ENCODE measurements at regions not wholly inside any gene's neighbourhood (a gene's known extent, or its start where the extent isn't known, plus 50 kb on each side); places are given as distances from the start of the nearest gene placed in this dataset.

- H3K4me3 ChIP-seq = no peak overlapping the region
- FAIRE-seq = no peak
- no peak for DNase-seq (ENCODE audit: low read depth in 1 of 2, low spot score in 1 of 2)
- WGBS (ENCODE audit: missing lambda C conversion rate) = 24% methylated on average over 2 of the region's 2 CpGs
- H3K4me2 ChIP-seq = no peak overlapping the region
- ChIA-PET POLR2A (no interaction called here), CTCF (no interaction called here)
- no peak for ATAC-seq
- no peaks in the 10 kb centered on the region for H3K4me1 ChIP-seq
- H3K27ac ChIP-seq = no peak overlapping the region
- TF ChIP-seq CTCF (IDR thresholded peaks at IDR 0.05) (no peak), HOXB13 (CRISPR knock-in tag; IDR thresholded peaks at IDR 0.05; ENCODE audit: low read depth) (no peak), ZNF302 (CRISPR knock-in tag; IDR thresholded peaks at IDR 0.05) (no peak), NR3C1 (IDR thresholded peaks at IDR 0.05) (no peak), HEYL (CRISPR knock-in tag; IDR thresholded peaks at IDR 0.05) (no peak), HOXA7 (CRISPR knock-in tag; IDR thresholded peaks at IDR 0.05) (no peak), MAFK (IDR thresholded peaks at IDR 0.05; ENCODE audit: partially characterized antibody) (no peak), POLR2A (IDR thresholded peaks at IDR 0.05; ENCODE audit: low read length) (no peak), PBX3 (IDR thresholded peaks at IDR 0.05) (no peak), JUN (IDR thresholded peaks at IDR 0.05) (no peak), BCL3 (IDR thresholded peaks at IDR 0.05) (no peak), KDM5A (IDR thresholded peaks at IDR 0.05) (no peak), CBX8 (IDR thresholded peaks at IDR 0.05) (no peak), RCOR1 (IDR thresholded peaks at IDR 0.05; ENCODE audit: low read depth, low read length) (no peak), FOXS1 (CRISPR knock-in tag; IDR thresholded peaks at IDR 0.05) (no peak), CHD4 (IDR thresholded peaks at IDR 0.05; ENCODE audit: borderline replicate concordance) (no peak), HOXB5 (CRISPR knock-in tag; IDR thresholded peaks at IDR 0.05) (no peak)
- no peaks in the 10 kb centered on the region for H3K9me3 ChIP-seq
Observed at GRCh38 chr13:78719367-78719766, 60.4 kb upstream of the OBI1 start.

GRCh38 chr13:78714717-78715116, 55.8 kb upstream of the OBI1 start:
- CTCF ChIA-PET = no interaction called here
- FAIRE-seq = no peak
- H3K9me3 ChIP-seq = no peaks in the 10 kb centered on the region
- no peaks in the 10 kb centered on the region for H3K4me1 ChIP-seq
- H3K4me2 ChIP-seq = no peak overlapping the region
- DNase-seq (ENCODE audit: low read depth in 1 of 2, low spot score in 1 of 2) = no peak
- 88% methylated on average over 1 of the region's 1 CpG for WGBS (ENCODE audit: missing lambda C conversion rate)
- no peak overlapping the region for H3K4me3 ChIP-seq
- no peak for ATAC-seq
- no peak overlapping the region for H3K27ac ChIP-seq
- POLR2A ChIA-PET = no interaction called here
- TF ChIP-seq FOSB (CRISPR knock-in tag; IDR thresholded peaks at IDR 0.05) = no peak
- no peak for TF ChIP-seq CTCF (IDR thresholded peaks at IDR 0.05)
- no peak for TF ChIP-seq USF2 (IDR thresholded peaks at IDR 0.05)
- no peak for TF ChIP-seq REST (IDR thresholded peaks at IDR 0.05)
- TF ChIP-seq ZNF302 (CRISPR knock-in tag; IDR thresholded peaks at IDR 0.05) = no peak
- TF ChIP-seq, protein P1, sequence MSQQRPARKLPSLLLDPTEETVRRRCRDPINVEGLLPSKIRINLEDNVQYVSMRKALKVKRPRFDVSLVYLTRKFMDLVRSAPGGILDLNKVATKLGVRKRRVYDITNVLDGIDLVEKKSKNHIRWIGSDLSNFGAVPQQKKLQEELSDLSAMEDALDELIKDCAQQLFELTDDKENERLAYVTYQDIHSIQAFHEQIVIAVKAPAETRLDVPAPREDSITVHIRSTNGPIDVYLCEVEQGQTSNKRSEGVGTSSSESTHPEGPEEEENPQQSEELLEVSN (IDR thresholded peaks at IDR 0.05; ENCODE audit: borderline replicate concordance, low read depth) = no peak
- no peak for TF ChIP-seq JUN (IDR thresholded peaks at IDR 0.05)
- no peak for TF ChIP-seq ESRRA (IDR thresholded peaks at IDR 0.05; ENCODE audit: borderline replicate concordance, low read length)
- TF ChIP-seq KDM1A (IDR thresholded peaks at IDR 0.05; ENCODE audit: low read depth) = no peak
- TF ChIP-seq HEYL (CRISPR knock-in tag; IDR thresholded peaks at IDR 0.05) = no peak
- TF ChIP-seq HOXB13 (CRISPR knock-in tag; IDR thresholded peaks at IDR 0.05; ENCODE audit: low read depth) = no peak
- no peak for TF ChIP-seq SMC3 (IDR thresholded peaks at IDR 0.05)
- TF ChIP-seq SREBF2 (IDR thresholded peaks at IDR 0.05) = no peak

Measured in A549 (cell line).